ENCODE measurements at regions not wholly inside any gene's neighbourhood (a gene's known extent, or its start where the extent isn't known, plus 50 kb on each side); places are given as distances from the start of the nearest gene placed in this dataset.

DNA sequence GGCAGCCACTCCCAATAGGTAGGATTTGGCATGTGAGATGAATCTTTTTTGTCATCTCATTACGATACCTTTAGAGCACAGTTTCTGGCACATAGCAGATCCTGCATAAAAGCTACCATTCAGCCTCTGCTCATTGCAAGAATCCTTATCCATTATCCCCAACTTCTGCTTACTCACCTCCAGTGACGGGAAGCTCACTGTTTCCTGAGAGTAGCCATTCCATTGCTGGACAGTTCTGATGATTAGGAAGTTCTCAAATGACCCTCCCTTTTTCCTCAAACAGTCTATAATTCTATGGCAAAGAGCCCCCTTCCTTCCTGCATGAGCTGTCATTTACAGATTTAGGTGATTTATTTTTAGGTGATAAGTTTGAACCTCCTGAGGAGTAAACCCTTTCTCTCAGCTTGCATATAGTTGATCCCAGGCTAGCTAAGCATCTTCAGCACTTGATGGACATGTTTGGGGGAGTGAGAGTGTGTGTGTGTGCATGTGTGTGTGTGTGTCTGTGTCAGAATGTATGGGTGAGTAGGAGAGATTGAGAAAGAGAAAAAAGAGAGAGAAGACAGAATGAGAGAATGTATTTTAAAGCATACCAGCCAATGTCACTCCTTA, 109.7 kb downstream of the LSM3 start:
- DNase-seq (ENCODE audit: low read depth): no peak

DNA sequence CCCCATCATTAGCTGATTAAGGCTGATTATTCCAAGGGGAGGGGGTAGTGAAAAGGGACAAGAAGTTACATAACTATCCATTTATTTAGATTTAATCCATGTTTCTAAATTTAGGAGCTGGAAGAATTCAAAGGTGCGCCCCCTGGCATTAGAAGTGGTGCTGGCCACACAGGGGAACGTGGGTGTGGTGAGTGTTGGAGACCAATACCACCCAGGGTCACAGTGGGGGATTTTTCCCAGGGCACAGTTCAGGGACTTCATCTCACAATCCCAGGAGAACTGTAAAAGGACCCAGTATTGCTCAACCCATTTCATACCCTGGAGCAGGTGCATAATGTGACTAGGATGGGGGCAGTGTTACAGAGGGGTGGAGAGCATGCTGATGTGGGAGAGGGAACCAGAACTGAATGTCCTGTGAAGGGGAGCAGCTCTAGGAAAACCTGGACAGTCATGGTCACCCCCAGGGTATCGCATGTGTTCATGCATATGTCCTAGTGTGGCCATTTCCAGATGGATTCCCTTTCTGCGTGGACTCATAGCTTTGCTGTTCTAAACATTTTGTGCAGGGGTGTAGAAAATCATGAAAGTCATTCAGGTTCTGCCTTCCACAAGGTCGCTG, 110.3 kb downstream of the LSM3 start:
- DNase-seq (ENCODE audit: low read depth): no peak

DNA sequence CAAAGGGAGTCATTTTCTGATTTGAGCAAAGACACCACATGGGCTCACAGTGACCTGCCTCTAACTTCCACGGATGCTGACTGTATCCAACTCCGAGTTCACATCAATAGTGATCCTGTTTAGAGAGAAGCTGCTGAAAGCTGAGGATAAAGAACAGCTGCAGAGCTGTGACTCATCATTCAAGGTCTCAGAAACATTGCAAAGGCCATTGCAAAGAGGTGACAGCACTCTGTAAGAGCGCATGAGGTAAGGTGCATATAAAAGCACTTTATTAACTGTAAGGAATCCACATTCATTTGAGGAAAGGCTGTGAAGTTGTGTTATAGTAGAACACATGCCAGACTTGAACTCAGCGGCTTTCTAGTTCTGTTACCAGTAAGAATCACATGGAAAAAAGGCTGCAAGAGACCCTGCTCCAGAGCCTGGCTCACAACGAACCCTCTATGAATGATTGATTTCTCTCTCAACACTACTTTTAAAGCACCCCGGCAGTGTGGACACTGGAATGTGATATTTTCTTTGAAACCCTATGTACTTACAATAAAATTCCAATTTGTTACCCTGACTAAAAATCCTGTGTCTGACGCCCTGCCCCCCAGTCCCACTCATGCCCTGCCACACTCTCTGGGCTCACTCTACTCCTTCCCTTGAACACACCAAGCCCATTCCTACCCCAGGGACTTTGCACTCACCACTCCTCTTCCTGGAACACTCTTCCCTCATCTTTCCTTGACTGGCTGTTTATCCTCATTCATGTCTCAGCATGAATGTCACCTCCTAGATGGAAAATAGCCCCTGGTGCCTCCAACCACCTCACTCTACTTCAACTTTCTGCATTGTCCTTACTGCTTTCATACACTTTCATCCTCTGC, 111.2 kb downstream of the LSM3 start:
- DNase-seq (ENCODE audit: low read depth): no peak

DNA sequence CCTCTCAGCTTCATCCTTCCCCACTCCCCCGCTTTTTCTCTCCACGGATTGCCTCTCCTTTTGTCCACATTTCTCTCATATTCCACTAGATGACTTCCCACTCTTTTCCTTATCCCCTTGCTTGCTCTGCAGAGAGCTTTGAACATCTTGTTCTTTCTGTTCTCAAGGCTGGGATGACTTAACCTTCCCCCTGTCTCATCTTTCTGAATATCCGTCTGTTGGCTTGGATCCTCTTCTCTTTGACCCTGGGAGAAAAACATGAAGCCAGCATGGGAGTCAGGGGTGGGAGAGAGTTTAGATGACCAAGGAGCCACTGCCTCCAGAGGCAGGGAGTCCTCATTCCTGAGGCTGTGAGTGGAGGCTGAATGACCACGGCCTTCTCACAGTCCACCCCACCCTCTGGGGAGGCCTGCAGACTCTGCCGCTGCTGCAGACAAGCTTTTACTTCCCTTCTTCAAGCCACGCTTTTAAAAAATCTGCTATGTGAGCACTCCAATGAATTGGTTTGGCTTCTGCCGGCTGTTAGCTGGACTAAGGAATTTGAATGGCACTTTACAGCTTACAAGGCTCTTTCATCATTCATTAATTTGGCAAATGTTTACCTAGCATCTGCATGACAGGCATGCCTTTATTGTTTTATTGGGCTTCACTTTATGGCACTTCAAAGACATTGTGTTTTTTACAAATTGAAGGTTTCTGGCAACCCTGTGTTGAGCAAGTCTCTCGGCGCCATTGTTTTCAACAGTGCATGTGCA, 111.6 kb upstream of the SLC6A6 start:
- DNase-seq (ENCODE audit: low read depth): no peak

DNA sequence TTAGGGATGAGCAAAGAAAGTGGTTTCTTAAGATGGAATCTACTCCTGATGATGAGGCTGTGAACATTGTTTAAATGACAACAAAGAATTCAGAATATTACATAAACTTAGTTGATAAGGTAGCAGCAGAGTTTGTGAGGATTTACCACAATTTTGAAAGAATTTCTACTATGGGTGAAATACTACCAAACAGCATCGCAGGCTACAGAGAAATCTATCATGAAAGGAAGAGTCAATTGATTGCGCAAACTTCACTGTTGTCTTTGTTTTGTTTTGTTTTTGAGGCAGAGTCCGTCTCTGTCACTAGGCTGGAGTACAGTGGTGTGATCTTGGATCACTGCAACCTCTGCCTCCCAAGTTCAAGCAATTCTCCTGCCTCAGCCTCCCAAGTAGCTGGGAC, 107.4 kb upstream of the SLC6A6 start:
- no peak for DNase-seq (ENCODE audit: low read depth)

DNA sequence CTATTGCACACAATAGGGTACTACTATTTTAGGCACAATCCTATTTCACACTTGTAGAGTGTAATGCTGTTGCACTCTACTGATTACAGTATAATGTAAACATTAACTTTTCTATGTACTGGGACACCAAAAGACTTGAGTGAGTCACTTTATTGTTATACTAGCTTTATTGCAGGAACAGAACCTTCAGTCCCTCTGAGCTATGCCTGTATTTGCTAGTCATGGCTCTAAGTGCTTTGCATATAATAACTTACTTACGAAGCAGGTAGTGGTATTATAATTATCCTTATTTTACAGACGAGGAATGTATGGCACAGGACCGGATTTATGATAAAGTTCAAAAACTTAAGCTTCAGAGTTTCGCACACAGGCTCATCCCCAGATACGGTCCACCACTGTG, 106.6 kb upstream of the SLC6A6 start:
- DNase-seq (ENCODE audit: low read depth): no peak

DNA sequence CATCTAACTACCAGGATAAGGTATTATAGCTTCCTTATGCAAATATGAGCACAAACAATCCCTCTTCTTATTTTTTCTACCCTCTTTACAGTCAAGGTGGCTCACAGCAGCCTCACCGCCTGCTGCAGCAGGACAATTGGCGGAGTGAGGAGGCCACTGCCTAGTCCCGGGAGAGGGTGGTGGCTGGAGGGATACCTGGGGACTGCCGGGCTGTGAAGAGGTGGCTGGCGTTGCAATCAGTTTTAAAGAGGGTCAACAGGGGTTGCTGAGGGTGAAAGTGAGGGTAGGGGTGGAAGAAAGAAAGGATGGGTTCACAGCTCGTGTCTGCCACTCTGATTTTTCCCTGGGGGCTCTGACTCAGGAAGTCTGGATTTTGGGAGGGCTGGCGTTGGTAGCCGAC, 105.1 kb upstream of the SLC6A6 start:
- no peak for DNase-seq (ENCODE audit: low read depth)

DNA sequence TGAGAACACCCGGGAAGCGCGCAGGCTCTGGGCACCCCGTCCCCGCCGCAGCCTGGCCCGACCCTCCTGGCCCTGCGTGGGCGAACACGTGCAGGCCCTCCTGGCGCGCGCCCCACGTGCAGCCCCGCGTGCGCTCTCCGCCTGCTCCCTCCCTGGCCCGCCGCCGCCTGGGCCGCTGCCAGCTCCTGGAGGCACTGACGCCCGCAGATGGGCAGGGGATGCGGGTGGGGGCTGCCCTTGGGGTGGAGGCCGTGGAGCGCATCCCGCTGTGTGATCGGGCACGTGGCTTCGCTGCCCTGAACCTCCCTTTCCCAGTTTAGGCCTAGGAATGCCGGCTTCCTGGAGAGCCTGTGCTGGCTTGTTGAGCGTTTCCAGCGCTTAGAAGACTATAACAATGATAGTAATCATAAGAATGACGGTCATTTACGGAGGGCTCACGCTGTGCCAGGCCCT, 104.6 kb upstream of the SLC6A6 start:
- no peak for DNase-seq (ENCODE audit: low read depth)

DNA sequence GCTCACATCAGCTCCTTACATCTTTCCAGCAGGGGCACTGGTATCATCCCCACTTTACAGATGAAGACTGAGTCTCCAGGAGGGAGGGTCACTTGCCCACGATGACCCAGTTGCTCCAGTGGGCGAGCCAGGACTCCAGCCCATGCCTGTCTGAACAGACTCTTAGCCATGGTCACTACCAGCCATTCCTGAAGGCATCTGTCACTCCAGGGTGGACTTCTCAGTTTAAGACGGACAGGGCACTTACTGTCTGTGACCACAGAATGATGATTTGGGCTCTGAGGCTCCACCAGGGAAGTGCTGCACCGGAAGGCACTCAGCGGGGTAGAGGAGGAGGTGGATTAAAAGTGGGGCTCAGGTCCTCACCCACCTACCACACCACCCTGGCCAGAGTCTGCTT, 104.0 kb upstream of the SLC6A6 start:
- DNase-seq (ENCODE audit: low read depth): no peak

DNA sequence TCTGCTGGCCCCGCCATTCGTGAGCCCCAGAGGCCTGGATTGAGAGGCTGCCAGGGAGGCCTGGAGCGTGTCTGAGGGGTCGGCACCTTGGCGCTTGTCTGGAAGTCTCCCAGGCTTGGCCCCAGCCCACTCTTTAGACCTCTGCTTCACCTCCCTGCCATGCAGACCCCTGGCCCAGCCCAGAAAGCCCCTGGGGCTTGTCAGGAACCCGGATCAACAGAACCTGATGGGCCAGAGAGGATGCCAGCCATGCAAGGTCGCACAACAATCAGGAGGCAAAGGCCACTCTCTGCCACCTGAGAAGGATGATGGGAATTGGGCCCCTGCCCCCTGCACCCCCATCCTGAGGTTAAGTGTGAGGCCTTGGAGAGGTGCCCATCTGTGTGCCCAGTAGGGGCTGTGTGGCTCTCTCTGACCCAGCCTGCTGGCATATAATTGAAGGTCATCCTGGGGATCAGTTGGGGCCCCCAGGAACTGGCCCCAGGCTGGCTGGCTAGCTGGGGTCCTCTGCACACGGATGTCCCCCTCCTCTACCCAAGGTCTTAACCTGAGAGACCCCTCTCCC, 103.3 kb upstream of the SLC6A6 start:
- DNase-seq (ENCODE audit: low read depth): no peak

DNA sequence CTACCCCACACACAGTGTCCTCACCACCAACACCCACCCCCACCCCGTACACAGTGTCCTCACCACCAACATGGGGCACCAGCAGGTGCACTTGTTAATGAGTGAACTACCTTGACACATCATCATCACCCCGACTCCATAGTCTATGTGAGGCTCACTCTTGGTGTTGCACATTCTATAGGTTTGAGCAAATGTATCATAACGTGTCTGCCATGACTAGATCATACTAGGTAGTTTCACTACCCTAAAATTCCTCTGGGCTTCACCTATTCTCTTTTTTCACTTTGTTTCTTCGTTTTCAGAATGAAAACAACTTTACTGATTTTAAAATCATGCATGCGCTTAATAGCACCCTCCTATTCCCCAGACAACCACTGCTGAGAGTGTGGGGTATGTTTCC, 102.6 kb upstream of the SLC6A6 start:
- no peak for DNase-seq (ENCODE audit: low read depth)

DNA sequence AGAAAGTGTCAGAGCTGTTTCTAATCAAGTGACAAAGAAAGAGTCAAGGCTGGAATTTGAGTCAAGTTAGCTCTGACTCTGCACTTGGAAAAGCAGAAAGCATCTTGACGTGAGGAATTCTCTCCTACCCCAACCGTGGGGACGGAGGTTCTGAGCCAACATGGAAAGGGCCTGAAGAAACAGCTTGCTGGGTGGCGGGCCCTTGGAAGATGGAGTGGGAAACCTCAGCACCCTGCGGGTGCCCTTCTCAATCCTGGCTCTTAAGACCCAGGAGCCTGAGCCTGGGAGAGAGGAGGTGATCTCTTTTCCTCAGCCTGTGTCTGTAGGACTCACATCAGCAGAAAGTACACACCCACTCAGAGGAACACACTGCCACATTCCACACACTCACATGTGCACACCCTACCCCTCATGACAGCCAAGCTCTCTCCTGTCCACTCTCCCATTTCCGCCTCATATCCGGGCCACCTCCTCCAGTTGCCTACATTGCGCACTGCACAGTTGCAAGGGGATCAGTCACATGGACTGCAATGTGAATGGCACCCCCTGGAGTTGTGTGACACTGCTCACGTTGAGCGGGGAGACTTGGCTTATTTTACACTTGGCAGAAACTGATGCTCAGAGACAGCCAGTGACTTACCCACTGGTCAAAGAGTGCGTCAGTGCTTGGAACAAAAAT, 101.5 kb upstream of the SLC6A6 start:
- no peak for DNase-seq (ENCODE audit: low read depth)

DNA sequence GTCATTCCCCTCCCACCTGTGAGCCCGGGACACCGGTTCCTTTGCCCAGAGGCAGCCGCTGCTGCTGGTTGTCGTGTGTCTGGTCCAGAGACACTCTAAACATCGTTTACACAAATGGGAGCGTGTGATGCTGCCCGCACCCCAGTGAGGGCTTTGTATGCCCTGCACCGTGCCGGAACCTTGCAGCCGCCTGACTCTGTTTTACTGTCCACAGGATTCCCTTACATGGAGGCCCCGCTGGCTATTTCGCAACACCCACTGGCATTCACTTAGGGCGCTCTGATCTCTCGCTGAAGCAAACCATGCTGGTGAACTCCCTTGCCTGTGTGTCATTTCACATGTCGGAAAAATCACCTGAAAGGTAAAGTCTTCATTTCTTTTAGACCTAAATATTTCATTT, 100.8 kb upstream of the SLC6A6 start:
- no peak for DNase-seq (ENCODE audit: low read depth)

DNA sequence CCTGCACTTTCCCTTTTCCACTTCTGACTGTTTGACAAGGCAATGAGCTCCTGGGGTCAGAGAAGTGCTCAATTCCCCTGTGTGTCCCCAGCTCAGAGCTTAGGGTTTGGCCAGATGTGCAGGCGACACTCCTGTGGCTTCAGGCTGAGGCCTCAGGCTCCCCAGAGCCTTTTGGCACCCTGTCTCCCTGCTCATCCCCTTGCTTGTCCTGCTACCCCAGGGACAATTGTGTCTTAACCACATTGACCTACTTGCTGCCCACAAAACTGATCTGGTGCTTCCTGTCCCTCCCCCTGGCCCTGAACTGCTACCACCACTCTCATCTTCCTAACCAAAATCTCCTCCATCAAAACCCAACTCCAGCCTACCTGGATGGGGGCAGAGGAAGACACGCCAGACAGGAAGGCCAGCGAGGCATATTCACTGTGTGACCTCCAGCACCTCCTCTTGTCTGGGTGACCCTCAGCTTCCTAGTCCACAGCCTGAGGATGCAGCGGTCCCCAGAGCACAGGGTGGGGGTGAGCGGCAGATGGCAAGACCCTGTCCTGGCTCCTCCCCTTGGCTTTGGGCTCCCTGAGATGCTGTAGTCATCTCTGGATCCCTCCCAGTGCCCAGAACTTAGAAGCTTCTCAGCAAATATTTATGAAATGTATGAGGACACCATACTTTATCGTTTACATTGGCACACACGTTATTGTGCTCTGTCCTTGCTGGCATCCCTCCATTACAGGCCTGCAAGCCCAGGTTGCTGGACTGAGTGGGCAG, 98.9 kb upstream of the SLC6A6 start:
- DNase-seq (ENCODE audit: low read depth): no peak

DNA sequence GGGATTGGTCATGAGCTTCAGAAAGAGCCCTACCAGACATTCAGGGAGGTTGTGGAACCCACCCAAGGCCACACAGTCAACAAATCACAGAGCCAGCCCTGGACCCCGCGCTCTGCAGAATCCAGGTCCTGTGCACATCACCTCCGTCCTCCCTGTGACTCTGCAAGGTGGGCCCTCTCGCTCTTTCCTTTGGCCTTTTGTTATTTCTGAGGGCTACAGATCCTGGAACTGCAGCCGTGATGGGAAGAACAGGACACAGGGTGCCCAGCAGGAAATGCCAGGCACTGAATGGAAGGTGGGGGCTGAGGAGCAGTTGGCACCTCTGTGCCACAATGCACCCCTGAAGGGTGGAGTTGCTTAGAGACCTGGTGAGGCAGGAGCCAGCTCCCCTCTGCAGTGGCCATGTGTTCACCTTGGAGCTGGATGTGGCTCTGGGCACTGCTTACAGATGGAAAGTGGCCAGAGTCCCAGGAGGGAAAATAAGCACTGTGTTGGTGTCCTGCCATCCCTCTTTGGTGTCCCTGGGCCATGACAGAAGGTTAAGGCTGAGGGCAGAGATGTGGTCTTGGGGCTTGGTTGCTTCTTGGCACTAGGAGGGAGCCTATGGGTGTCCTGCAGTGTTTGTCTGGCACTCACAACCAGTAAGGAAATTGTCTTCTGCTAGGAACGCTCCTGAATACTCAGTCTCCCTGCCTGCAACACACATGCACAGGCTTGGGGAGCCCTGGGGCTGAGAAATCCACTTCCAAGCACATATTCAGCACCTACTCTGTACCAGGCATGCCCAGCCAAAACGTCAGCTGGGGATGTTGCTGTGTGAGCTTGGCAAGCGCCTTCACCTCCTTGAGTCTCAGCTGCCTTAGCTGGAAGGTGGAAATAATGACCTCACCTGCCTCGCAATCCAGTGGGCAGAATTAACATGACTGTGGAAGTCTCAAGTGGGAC, 98.0 kb upstream of the SLC6A6 start:
- no peak for DNase-seq (ENCODE audit: low read depth)

DNA sequence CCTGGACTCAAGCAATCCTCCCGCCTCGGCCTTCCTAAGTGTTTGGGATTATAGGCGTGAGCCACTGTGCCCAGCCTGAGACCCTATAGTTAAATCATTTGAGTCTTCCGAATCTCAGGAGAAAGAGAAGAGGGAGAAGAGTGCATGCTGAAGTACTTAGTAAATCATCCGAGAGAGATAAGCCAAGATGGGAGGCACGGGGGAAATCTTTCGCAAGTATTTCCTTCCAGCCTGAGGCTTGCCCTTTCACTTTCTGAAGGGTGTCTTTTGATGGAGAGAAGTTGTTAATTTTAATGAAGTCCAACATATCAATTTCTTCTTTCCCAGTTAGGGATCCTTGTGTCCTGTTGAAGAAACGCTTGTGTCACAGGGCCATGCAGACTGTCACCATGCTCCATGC, 97.1 kb upstream of the SLC6A6 start:
- no peak for DNase-seq (ENCODE audit: low read depth)

DNA sequence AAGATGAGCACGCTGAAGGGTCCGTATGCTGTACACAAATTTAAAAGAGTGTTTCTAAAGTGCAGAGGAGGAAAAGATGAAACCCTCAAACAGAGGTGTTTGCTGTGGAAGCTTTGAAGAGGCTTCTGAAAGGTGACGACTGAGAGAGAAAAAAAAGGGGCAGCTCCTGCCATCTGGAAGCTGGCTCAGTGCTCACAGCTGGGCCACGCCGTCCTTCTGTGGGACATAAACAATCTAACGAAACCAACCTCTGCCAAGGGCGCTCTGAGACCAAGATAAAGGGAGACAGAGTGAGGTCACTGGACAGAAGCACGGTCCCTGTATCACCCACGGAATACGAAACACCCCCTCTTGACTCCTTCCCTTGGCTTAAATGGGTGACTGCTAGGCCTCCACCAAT, 96.3 kb upstream of the SLC6A6 start:
- no peak for DNase-seq (ENCODE audit: low read depth)

DNA sequence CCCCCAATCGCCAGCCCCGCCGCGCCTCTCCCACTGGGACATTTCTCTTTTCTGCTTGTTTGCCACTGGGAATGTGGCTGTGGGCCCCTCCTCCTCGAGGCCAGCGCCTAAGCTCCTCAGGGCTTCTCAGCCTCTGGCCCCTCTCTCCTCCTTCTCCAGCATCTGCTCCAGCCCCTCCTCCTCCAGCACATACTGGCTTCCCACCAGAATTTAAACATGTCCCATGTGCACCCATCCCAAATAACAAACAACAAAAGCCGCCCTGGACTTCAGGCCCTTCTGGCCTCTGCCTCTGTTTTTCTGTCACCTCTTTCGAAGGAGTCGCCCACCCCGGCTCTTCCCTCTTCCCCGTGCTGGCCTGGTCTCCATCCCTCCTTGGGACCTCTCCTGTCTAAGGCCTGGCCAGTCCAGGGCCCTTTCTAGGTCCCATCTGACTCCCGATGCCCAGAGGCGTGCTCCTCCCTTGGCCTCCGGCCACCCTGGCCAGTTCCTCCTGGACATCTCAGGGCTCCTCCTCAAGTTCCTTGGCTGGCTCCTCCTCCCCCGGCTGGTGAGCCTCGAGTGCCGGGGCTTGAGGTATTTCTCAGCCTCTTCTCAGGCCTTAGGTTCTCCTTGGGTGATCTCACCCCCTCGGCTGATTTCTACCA, 94.6 kb upstream of the SLC6A6 start:
- no peak for DNase-seq (ENCODE audit: low read depth)

DNA sequence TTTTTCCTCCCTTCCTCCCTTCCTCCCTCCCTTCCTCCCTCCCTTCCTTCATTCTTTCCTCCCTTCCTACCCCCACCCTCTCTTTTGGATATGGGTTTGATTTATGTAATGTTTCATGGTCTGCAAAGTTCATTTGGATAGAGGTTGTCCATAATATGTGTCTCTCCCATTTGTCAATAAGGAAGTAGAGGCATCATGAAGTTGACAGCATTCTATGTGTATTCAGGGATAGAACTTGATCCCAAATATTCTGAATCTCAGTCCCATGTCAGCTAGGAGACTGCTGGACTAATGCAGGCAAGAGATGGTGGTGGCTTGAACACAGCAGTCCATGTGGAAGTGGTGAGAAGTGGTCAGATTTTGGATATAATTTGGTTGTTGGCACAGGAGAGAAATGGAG, 90.7 kb upstream of the SLC6A6 start:
- DNase-seq (ENCODE audit: low read depth): no peak

All from stimulated activated CD8-positive, alpha-beta memory T cell treated with anti-CD3 and anti-CD28 coated beads, Interleukin-12 subunit alpha, Interleukin-12 subunit beta, amount 100 ng/mL, for 4 hours (primary cell).